ENCODE measurements at regions not wholly inside any gene's neighbourhood (a gene's known extent, or its start where the extent isn't known, plus 50 kb on each side); places are given as distances from the start of the nearest gene placed in this dataset.

- no TSS peak for BruUV-seq (replicated peaks)
- intact Hi-C loops (cut with micrococcal nuclease; ENCODE audit: unreplicated experiment): no loop called here
- no peak for TF ChIP-seq CTCF (conservative IDR thresholded peaks at IDR 0.05; ENCODE audit: low read depth, low read length)
- no peak for TF ChIP-seq EZH2 (IDR thresholded peaks at IDR 0.05; ENCODE audit: borderline replicate concordance, low read depth, low read length, poor library complexity, severe bottlenecking)
- no peak for DNase-seq (ENCODE audit: low spot score)
- ChIA-PET POLR2A (ENCODE audit: low non-redundant PET) (no interaction called here), CTCF (no interaction called here)
- no peaks in the 10 kb centered on the region for H3K27me3 ChIP-seq (replicated peaks; ENCODE audit: insufficient read depth, low read depth, low read length, poor library complexity)
- H3K4me1 ChIP-seq (ENCODE audit: insufficient read depth, low read length, poor library complexity, severe bottlenecking): no peaks in the 10 kb centered on the region
- H3K4me3 ChIP-seq (ENCODE audit: low read depth, low read length, poor library complexity, severe bottlenecking): no peak overlapping the region
- H3K36me3 ChIP-seq (ENCODE audit: insufficient read depth, low read length, poor library complexity, severe bottlenecking): no peaks in the 10 kb centered on the region
- H3K27ac ChIP-seq (ENCODE audit: low read depth, low read length, poor library complexity, severe bottlenecking): no peak overlapping the region
- no peaks in the 10 kb centered on the region for H3K9me3 ChIP-seq (ENCODE audit: low read depth, low read length, poor library complexity, severe bottlenecking)
Observed at GRCh38 chr9:90147426-90147825, 495.2 kb downstream of the DIRAS2 start.

GRCh38 chr9:90156318-90156717 is 486.3 kb downstream of the DIRAS2 start:
- intact Hi-C loops (cut with micrococcal nuclease; ENCODE audit: unreplicated experiment): no loop called here
- no TSS peak for BruUV-seq (replicated peaks)
- Histone ChIP-seq H3K9me3 (ENCODE audit: low read depth, low read length, poor library complexity, severe bottlenecking) (no peaks in the 10 kb centered on the region), H3K27ac (ENCODE audit: low read depth, low read length, poor library complexity, severe bottlenecking) (no peak overlapping the region), H3K4me3 (ENCODE audit: low read depth, low read length, poor library complexity, severe bottlenecking) (no peak overlapping the region), H3K4me1 (ENCODE audit: insufficient read depth, low read length, poor library complexity, severe bottlenecking) (no peaks in the 10 kb centered on the region), H3K27me3 (replicated peaks; ENCODE audit: insufficient read depth, low read depth, low read length, poor library complexity) (no peaks in the 10 kb centered on the region), H3K36me3 (ENCODE audit: insufficient read depth, low read length, poor library complexity, severe bottlenecking) (no peaks in the 10 kb centered on the region)
- ChIA-PET CTCF (no interaction called here), POLR2A (ENCODE audit: low non-redundant PET) (no interaction called here)
- no peak for DNase-seq (ENCODE audit: low spot score)
- TF ChIP-seq CTCF (conservative IDR thresholded peaks at IDR 0.05; ENCODE audit: low read depth, low read length): no peak

GRCh38 chr9:90162326-90162725 is 480.3 kb downstream of the DIRAS2 start:
- Histone ChIP-seq H3K9me3 (ENCODE audit: low read depth, low read length, poor library complexity, severe bottlenecking) (no peaks in the 10 kb centered on the region), H3K36me3 (ENCODE audit: insufficient read depth, low read length, poor library complexity, severe bottlenecking) (no peaks in the 10 kb centered on the region), H3K27me3 (replicated peaks; ENCODE audit: insufficient read depth, low read depth, low read length, poor library complexity) (no peaks in the 10 kb centered on the region), H3K4me3 (ENCODE audit: low read depth, low read length, poor library complexity, severe bottlenecking) (no peak overlapping the region), H3K4me1 (ENCODE audit: insufficient read depth, low read length, poor library complexity, severe bottlenecking) (no peaks in the 10 kb centered on the region), H3K27ac (ENCODE audit: low read depth, low read length, poor library complexity, severe bottlenecking) (no peak overlapping the region)
- POLR2A ChIA-PET (ENCODE audit: low non-redundant PET): no interaction called here
- CTCF ChIA-PET: no interaction called here
- no TSS peak for BruUV-seq (replicated peaks)
- intact Hi-C loops (cut with micrococcal nuclease; ENCODE audit: unreplicated experiment): no loop called here
- TF ChIP-seq EZH2 (IDR thresholded peaks at IDR 0.05; ENCODE audit: borderline replicate concordance, low read depth, low read length, poor library complexity, severe bottlenecking) (no peak), CTCF (conservative IDR thresholded peaks at IDR 0.05; ENCODE audit: low read depth, low read length) (no peak)
- no peak for DNase-seq (ENCODE audit: low spot score)
